ENCODE measurements at regions not wholly inside any gene's neighbourhood (a gene's known extent, or its start where the extent isn't known, plus 50 kb on each side); places are given as distances from the start of the nearest gene placed in this dataset.

- no peak for TF ChIP-seq EZH2 (IDR thresholded peaks at IDR 0.05)
- no peak for TF ChIP-seq POLR2AphosphoS5 (IDR thresholded peaks at IDR 0.05; ENCODE audit: borderline replicate concordance, low read depth, low read length)
These were observed 429.3 kb upstream of the AZI2 start for GRCh38 chr3:28777806-28778475.

Data from SK-N-MC (cell line).